GM19452 (cell line): ENCODE measurements at regions not wholly inside any gene's neighbourhood (a gene's known extent, or its start where the extent isn't known, plus 50 kb on each side); places are given as distances from the start of the nearest gene placed in this dataset.

Source experiments
- ATAC-seq: cut with Tn5 transposase; IDR thresholded peaks from one replicate; pipeline ENCODE4 v1.9.1; 2021; ENCODE audit not compliant: unreplicated experiment

- ATAC-seq = no peak
Observed at GRCh38 chr12:124371970-124372555, 77.2 kb downstream of the RFLNA start.

- ATAC-seq = no peak
Observed at GRCh38 chr12:124371366-124371765, 76.5 kb downstream of the RFLNA start.

- no peak for ATAC-seq
Observed at GRCh38 chr12:124370851-124371250, 76.0 kb downstream of the RFLNA start.

GRCh38 chr12:124370384-124370783 is 75.5 kb downstream of the RFLNA start:
- ATAC-seq = no peak

DNA sequence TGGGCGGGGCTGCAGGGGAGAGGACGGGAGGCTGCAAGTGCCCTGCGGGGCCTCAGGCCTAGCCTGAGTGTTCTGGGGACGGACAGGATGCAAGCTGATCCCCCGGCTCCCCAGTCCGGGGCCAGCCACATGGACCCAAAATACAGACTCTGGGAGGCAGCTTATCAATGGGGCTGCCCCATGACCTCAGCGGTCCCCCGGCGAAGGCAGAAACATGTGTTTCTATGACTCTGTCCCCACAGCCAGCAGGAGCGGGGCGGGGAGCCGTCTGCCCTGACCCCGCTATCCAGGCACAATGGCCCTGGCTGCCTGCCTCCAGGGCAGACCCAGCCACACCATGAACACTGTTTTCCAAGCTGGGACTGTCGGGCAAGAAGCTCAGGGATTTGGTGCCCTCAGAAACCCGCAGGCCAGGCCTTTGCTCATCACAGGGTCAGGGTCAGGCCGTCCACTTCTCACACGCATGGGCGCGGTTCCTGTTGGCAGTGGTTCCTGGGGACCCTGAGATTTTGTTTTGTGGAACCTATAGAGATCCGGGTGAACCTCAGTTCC is 75.0 kb downstream of the RFLNA start:
- ATAC-seq = no peak

DNA sequence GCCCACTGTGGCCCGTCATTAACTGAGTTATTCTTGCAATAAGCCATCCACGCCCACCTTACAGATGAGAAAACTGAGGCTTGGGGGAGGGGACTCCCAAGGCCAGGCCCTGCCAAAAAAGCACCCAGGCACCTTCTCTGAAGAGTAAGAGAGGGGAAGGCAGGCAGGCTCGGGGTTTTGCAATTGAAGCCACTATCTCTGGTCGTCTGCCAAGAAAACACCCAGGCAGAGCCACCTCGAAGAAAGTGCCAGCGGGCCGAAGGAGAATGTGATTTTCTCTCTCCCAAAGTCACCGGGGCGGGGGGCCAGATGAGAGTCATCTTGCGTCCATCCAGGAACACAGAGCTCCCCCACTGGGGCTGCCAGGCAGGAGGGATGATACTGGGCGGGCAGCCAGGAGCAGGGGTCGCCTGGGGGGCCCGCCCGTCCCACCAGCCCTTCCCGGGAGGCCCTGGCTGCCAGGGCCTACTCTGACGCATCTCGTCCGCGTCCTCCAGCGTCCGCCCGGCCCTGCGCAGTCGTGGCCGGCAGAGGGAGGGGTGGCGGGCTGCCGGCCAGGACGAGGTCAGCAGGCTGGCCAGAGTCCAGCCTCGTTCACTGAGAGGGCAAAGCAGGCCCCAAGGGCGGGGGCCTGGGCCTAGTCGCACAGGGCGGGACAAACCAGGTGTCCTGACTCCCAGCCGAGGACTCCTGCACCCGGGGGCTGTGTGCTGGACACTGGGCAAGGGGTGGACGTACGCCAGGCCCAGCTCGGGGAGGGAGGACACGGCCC is 74.3 kb downstream of the RFLNA start:
- no peak for ATAC-seq

DNA sequence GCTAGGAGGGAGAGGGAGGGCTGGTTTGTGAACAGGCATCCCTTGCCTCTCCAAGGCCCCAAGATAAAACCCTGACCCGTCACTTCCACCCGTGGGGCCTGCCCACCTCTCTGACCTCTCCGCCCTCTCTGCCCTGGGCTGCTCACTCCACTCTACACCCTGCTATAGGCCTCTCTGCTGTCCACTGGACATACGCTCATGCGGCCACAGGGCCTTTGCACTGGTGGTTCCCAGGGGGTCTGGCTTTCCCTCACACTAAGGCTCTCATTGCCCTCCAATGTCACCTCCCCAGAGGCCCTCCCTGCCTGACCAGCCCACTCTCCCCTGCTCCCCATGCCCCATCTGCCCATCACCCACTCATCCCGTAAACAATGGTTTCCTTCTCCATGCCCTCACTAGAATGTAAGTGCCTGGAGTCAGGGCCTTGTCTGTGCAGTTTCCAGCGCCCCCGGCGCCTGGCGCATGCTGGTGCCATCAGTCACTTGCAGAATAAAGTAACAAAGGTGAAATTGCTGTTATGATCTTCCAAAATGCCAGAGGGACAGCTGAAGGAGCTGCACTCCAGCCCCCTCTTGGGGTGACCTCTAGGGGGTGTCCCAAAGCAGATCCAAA is 73.6 kb downstream of the RFLNA start:
- ATAC-seq = no peak

DNA sequence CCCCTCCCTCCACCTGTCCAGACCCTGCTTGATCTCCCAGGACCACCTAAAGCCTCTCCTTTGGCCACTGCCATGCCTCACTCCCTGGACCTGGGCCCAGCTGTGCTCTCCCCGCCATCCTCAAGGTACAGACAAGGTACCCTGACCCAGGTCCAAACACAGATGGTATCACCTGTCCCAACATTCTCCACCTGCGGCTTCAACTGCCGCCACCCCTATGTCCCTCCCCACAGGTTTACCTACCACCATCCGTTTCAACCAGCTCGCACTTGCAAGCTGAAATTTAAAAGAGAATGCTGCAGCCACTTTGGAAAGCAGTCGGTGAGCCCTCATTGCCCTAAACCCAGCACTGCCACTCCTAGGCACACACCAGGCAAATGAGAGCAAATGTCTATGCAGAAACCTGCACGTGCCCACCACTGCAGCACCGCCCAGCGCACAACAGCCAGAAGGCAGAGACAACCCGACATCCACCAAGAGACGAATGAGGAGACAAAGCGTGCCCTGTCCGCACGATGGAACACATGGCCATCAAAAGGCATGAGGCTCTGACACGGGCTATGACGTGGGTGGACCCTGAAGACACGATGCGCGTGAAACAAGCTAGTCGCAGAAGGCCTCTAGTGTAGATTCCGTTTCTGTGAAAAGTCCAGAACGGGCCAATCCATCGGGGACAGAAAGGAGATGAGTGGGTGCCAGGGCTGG is 71.0 kb downstream of the RFLNA start:
- no peak for ATAC-seq
